Renal pelvis (tissue), 1 donor: ENCODE measurements at regions not wholly inside any gene's neighbourhood (a gene's known extent, or its start where the extent isn't known, plus 50 kb on each side); places are given as distances from the start of the nearest gene placed in this dataset.

Source experiments
- DNase-seq: peaks from one replicate; pipeline ENCODE4 v3.0.0-alpha.2; 2013

DNA sequence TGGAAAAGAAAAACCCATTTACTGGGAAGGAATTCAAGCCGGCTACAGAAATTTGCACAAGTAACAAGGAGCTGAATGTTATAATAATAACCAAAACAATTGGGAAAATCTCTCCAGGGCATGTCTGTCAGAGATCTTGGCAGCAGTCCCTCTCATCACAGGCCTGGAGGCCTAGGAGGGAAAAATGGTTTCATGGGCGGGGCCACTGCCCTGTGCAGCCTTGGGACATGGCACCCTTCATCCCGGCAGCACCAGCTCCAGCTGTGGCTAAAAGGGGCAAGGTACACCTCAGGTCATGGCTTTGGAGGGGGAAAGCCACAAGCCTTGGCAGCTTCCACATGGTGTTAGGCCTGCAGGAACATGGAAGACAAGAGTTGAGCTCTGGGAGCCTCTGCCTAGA is 513.1 kb upstream of the CNKSR2 start:
- no peak for DNase-seq

DNA sequence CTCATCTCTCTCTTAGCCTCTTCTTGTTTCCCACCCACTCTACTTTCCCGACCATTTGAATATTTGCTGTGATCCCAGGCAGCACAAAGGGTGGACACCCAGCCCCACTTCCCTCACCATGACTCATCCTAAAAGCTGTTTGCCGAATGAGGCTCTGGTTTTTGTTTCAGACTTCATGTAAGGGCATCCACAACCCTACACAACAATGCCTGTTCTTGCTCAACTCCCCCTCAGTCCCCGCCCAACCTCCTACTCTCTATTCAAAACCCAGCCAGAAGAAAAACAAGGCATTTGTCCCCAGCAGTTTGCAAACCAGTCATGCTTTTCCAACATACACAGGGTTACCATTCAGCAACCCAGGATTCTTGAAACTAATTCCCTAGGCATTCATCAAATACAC is 516.5 kb upstream of the CNKSR2 start:
- no peak for DNase-seq

DNA sequence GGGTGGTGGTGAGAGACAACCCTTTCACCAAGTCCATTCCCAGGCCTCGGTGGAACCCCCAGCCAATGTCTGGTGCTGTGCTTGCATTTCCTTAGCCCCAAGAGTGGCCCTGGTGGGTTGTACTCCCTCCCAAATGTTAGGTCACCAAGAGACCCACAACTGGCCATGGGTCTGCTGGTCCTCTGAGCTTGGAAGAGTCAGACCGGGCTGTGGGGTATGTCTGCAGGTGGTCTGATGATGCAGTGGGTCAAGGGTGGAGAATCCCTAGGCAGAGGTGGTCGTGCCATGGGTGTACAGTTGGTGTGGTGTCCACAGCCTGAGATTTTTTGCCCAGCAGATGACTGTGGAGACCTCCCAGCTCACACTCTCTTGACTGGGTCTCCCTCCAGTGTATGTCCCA is 535.7 kb upstream of the CNKSR2 start:
- DNase-seq, result no peak

DNA sequence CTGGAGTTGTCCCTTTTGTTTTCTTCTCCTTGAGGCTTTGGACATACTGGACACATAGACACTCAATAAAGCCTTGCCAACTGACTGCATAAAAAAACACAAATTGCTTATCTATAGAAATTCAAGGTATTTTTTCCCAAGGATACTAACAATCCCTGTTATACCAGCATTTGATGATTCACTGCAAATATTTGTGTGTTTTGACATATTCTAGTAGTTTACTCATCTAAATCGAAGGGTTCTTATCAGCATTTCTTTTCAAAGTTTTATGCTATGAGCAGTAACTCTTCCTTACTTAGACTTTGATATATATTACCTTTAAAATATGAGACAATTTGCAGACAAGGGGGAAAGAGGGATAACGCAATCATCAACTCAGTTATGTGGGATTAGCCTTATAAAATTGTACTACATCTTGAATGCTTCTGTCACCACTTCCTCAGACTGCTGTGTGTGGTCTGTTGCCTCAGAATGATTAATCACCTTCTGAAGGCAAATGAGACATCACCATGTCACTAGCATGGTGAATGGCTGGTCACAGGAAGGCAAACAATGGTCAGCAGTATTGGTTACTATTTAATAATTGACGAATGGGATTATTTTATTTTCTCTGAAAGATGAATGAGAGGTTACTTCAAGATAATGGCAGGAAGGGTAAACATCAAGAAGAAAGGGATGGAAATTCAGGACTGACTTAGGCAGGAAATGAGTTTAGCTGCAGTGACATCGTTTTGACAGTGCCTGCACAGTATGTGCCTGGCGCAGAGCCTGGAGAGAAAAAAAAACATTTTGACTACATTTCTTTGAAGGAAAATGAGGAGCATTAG is 544.3 kb upstream of the CNKSR2 start:
- no peak for DNase-seq

DNA sequence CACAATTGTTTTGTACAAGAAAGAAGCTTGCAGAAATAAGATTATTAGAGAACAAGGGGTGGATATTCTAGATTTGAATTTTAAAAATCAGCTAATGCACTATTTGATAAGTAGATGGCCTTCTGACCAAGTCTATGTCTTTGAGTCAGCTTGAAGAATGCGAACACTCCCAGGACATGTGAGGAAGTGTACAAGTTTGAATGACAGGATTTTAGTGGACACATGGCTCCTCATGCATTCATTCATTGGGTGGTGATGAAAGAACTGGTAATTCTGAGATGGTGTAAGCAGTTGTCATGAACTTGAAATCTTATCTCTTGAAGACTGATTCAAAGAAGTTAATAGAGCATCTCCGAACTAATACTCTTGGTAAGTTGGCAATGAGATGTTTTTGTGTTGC is 548.2 kb upstream of the CNKSR2 start:
- DNase-seq, result no peak

DNA sequence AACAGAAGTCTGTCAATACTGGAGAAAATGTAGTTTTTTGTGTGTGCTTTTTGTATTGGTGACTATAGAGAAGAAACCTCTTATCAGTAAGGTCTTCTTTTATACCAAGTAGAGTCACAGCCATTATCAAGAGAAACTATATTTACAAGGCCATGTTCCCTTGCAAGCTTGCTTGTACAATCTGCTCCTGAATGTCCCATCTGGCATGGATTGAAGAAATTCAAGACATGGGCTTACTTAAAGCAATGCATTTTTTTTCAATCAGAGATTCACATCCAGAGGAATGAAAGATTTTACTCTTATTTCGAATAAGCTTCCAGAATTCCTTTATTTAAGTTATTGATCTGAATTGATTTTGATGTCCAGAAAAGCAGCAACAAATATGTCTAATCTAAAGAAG is 537.3 kb upstream of the RPS6KA3 start:
- DNase-seq, result no peak

DNA sequence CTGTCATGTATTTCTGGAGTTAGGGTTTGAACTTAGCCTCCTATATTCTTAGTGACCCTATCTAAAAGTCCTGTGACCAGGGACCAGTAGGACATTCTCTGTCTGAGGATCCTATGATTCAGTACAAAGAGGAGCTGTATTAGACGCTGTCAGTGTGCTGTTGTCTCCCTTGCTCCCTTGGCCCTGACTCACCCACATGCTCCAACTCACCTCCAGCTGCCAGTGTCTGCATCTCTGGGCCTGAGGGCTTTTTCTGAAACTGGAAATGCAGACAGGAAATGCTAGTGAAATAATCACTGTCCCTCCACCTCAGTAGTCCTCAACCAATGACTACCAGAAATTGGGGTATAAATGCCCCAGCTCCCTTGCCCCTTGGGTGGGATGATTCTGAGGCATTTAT is 535.3 kb upstream of the RPS6KA3 start:
- DNase-seq, result no peak

DNA sequence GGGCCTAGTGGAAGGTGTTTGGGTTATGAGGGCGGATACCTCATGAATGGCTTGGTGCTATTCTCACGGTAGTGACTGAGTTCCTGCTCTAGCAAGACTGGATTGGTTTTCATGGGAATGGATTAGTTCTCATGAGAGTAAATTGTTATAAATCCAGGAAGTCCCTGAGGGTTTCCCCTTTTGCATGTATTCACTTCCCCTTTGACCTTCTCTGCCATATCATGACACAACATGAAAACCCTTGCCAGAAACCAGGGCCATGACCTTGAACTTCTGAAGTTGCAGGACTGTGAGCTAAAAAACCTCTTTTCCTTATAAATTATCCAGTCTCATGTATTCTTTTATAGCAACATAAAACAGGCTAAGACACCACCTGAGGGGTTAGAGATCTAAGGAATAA is 529.7 kb upstream of the RPS6KA3 start:
- no peak for DNase-seq

DNA sequence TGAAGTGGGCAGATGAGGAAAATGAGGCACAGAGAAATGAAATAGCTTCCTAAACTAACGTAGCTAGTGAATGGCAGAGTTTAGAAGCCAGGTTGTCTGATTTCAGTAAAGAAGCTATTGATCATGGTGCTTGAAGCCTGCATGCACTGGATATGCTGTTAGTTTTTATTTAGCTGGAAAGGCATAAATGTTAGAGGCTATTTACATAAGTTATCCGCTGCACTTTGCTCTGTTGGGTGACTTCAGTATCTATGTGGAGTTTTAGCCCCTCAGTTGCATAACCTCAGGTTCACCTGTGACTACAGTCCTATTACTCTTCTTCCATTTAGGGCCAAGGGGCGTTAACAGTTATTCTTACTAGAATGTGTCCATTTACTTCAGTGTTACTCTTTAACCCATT is 522.4 kb upstream of the RPS6KA3 start:
- DNase-seq, result no peak

DNA sequence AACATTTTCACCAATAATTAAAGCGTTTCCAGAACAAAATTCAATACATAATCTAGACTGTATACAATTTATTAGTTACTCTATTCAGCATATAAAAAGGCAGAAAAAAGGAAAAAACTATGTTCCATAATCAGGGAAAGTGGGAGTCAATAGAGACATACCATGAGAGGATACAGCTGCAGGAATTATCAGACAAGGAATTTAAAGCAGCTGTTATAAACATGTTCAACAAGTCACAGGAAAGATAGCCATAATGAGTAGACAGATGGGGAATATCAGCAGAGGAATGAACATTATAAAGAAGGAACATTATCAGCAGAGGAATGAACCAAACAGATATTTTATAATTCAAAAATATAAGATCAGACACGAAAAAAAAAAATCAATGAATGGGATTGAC is 500.6 kb upstream of the RPS6KA3 start:
- DNase-seq, result no peak

DNA sequence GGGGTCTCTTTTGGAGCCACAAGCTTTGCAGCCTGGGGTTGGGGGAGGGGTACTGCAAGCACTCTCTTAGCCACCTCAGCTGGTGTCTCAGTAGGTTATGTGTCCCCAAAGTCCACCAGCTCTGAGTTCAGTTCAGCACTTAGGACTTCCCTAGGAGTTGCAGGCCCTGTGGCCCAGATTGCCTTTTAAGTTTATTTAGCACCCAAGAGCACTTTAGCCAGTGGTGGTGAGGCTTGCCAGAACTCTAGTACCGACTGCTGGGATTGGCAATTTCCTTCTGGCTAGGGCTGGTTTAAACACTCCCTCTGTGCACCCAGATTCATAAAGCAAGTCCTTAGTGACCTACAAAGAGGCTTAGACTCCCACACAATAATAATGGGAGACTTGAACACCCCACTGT is 489.9 kb upstream of the RPS6KA3 start:
- no peak for DNase-seq

DNA sequence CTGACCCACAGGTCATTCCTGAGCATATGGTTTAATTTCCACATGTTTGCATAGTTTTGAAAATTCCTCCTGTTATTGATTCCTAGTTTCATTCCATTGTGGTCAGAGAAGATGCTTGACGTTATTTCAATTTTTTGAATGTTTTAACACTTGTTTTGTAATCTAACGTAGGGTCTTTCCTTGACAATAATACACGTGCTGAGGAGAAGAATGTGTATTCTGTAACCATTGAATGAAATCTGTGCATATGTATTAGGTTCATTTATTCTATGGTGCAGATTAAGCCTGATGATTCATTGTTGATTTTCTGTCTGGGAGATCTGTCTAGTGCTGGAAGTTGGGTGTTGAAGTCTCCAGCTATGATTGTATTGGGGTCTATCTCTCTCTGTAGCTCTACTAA is 486.4 kb upstream of the RPS6KA3 start:
- no peak for DNase-seq

DNA sequence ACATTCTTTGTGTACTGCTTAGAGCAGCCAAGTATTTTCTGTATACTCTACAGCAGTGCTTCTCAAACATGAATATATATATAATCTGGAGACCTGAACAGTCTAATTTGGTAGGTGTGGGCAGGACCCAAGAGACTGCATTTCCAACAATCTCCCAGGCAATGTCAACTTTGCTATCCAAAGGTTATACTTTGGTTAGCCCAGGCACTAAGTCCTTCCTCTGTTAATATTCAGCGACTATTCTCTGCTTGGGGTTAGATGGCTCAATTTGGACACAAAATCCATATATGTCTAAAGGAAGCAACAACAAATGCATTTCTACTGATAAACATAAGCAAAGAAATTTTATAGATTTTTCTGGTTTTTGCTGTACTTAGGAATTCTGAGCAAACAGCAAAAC is 480.0 kb upstream of the RPS6KA3 start:
- no peak for DNase-seq

DNA sequence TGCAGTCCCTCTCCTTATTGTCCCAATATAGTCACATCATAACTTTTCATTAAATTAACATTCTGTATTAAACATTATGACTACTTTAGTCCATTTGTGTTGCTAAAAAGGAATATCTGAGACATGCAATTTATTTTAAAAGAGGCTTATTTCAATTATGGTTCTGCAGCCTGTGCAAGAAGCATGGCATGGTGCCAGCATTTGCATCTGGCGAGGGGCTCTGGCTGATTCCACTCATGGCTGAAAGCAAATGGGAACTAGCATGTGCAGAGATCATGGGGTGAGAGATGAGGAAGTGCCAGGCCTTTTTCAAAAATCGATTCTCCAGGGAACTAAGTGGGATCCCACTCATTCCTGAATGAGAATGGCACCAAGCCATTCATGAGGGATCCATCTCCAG is 476.3 kb upstream of the RPS6KA3 start:
- no peak for DNase-seq

DNA sequence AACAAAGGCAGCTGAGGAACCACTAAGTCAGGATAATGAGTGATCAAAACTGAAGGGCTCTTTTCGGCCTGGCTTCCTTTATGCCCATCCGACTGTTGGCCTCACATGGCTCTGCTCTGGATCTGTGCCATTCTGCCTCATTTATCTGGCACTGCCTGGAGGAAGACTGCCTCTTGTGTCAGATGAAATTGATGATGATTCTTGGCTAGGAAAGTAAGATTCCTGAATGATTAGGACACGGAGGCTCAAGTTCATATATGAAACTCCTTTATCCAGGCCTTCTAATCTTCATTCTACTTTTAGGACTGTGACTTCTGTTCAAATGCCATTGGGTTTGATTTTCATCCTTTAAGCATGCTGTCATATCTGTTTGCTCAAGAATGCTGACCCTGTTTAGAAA is 475.4 kb upstream of the RPS6KA3 start:
- DNase-seq, result no peak

DNA sequence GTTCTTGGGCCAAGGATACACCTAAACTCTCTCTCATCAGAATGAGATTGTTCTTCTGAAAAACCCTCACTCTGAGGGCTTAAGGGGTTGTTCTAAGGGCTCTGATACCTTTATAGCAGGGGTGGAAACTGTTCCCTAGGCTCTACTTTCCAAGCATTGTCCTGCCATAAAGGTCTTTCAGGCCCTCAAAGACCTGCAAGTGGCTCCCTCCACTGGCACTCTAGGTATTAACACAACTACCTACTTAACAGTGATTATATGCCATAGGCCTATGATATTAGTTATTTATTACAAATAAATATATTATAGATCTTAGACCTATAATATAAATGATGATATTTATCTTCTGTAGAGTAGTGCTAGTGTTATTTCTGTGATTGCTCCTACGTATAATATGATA is 473.7 kb upstream of the RPS6KA3 start:
- DNase-seq, result no peak

DNA sequence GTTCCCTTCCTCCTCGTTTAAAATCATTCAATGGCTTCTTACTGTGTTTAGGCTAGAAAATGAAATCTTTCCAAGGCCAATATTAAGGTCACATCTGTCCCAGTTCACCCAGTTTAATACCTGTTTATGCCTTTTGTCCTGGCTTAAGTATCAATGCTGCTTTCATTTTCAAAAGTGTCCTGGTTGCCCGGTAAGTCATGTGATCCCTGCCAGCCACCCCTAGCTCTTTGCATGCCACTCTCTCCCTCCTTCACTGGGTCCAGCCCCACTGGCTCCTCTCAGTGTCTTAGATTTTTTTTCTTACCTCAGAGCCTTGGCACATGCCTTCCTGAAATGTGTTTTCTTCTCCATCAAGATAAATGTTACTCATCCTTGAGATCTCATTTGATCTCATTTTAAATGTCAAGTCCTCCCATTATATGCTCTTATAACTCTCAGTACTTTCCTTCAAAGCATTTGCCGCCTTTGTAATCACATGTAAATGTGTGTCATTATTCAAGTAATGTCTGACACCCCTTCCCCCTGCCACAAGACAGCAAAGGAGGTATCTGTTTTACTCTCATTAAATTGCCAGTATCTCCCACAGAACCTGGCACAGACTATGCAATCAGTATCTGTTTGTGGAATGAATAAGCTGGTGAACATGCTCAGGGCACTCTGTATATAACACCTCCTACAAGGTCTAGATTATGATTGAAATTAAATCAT is 472.5 kb upstream of the RPS6KA3 start:
- DNase-seq, result no peak

DNA sequence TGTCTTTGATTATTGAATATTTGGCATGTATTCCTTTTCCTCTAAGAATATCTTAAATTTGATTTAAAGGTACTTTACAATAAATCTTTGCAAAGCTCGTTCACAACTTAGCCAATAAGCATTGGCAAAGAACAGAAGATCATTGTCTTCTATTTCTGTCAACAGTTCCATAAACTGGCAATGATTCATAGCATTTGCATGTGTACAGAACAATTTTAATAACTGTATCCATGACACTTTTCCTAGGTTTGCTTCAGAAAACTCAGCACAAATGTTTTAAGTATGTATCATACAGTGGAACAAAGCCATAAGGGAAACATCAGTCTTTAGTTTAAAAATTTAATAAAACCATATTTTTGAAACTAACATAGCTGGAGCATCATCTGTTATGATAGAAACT is 462.7 kb upstream of the RPS6KA3 start:
- no peak for DNase-seq

DNA sequence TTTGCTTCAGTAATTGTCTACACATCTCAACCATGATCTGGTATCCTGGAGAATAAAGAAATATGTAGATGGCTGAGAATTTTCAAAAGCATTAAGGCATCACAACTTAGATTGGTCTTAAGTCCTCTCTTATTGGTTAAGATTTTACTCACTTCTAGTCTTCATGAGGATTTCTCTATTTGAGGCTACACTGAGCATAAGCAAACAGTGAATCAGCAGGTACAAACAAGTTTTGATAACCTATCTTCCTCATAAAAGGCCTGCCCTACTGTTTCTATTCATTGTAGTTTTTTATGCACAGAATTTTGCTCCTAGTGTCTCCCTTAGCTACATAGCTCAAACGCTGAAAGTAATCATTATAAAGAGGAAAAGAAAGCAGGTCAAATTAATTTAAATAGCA is 460.7 kb upstream of the RPS6KA3 start:
- DNase-seq, result no peak

DNA sequence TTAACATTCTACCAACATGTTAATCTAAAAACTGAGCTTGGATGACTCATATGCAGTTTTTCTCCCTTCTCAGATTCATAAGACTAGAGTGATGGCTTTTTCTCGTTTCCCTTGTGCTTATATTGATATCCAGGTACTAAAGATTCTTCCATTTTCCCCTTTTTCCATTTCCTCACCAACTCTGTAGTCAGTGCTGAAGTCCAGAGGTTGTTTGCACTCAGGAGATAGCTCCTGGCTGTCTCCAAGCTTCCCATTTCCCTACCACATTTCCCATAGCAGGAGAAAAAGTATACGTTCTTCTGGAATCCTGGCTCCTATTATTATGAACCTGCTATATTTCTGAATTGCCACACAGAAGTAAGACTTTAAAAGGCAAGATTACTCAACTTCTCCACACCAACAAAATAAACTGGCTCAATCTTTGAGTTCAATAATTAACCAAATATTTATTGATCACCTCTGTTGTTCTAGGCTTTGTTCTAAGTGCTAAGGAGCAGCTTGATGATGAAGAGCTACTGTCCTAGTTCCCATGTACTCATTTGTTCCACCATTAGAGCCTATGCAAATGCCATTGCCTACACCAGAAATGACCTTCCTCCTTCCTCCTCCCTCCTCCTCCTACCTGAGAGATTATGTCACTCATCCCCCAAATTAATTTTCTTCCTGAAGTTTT is 454.4 kb upstream of the RPS6KA3 start:
- no peak for DNase-seq

DNA sequence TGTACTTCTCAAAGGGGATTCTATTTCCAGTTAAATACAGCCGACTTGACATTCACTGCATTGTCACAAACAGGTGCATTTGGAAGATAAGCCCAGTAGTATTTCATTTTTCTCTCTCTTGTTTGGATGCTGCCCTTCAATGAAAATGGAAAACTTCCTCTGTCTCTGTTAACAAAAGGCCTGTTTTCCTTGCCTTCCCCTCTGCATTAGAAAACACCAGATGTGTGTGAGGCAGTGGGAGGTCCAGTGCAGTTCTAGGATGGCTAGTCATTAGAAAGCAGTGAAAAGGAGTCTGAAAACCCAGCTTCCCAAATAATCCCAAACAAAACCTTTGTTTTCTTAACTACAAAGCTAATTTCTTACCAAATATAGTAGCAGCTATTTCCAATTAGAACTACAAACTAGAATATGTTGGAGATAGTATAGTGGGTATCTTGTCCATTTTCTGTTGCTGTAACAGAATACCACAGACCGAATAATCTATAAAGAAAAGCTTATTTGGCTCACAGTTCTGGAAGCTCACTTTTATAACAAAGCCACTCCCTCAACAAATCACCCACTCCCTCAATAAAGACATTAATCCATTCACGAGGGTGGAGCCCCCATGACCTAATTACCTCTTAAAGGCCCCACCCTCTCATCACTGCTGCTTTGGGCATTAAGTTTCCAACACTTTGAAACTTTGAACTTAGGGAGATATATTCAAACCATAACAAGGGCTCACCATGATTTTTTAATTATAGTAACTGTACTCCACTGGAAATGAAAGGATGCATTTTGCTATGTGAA is 452.1 kb upstream of the RPS6KA3 start:
- no peak for DNase-seq

DNA sequence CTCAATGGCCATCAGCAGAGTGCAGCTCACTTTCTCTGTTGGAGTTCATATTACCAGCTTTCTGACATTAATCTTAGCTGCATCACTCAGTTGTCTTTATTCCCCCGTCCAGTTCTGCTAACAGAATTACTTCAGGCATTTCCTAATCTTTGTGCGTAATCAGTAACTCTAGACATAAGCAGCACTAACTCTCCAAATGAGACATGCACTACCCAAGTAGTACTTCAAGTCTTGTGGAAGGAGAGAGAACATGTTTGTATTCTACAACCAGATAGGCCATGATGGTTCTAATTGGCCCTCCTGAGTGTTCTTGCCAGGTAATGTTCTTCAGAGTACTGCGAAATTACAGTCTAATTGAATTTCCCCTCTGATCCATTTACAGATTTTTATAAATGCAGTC is 448.5 kb upstream of the RPS6KA3 start:
- DNase-seq, result no peak
